NB4 (cell line): ENCODE measurements at regions not wholly inside any gene's neighbourhood (a gene's known extent, or its start where the extent isn't known, plus 50 kb on each side); places are given as distances from the start of the nearest gene placed in this dataset.

Experiments used
- CTCF ChIP-seq: IDR thresholded peaks from one replicate; pipeline ENCODE4 v1.5.1; 2012; ENCODE audit warnings: low read depth, low read length
- MAX ChIP-seq: IDR thresholded peaks from 2 replicates; pipeline ENCODE4 v1.6.1; 2011; ENCODE audit warnings: low read depth, low read length
- MYC ChIP-seq: IDR thresholded peaks from 2 replicates; pipeline ENCODE4 v1.6.1; 2011; ENCODE audit warnings: low read depth, low read length
- POLR2A ChIP-seq: IDR thresholded peaks from 2 replicates; pipeline ENCODE4 v1.6.1; 2011; ENCODE audit warnings: mild to moderate bottlenecking; ENCODE audit not compliant: insufficient read length; ENCODE audit errors: extremely low read depth

DNA sequence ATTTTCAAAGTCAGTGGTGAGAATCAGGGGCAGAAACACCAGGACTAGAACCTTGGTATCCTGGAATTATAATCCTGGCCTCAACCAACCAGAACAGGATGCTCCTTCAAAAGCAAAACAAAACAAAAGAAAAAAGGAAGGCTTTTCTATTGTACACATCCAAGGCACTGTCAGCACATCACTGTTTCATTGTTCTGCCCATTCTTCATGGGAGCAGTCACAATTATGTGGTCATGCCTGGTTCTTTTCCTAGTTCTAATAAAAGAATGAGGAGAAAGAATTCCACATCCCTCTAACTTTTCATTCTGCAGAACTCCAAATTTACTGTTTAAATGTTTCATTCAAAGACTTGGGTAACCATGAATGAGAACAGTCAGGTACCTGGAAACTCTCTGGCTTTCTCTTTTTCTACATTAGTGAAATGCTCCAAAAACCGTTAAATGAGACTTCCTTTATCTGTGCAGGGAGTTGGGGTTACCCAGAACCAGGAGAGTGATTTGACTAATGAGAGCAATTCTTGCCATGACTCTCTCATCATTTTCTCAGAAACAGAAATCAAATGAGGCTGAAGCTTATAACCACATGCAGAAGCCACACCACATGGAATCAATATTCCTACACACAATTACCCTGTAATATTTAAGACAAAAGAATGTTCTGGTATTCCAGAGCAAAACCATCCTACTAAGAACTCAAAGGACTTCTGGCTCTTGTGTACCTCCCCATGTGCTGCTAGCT lies 110.9 kb upstream of the CCDC150 start:
- TF ChIP-seq CTCF (no peak), POLR2A (no peak), MAX (no peak), MYC (no peak)
